NCI-H446 (cell line): ENCODE measurements at regions not wholly inside any gene's neighbourhood (a gene's known extent, or its start where the extent isn't known, plus 50 kb on each side); places are given as distances from the start of the nearest gene placed in this dataset.
"Not testable (repeated sequence)": the region's sequence is repeated elsewhere in the genome, so short reads cannot be mapped to it uniquely, and the experiment has no call there.

Experiments used
- DNase-seq, 2 experiments: peaks; one replicate each; lab custom pipeline; 2025; lab: John Stamatoyannopoulos, UW

GRCh38 chr13:37212826-37213225, 107.4 kb upstream of the CSNK1A1L start:
- no peak for DNase-seq

GRCh38 chr13:37211487-37211886, 106.0 kb upstream of the CSNK1A1L start:
- DNase-seq, result no peak

GRCh38 chr13:37209621-37210580, 104.4 kb upstream of the CSNK1A1L start:
- no peak for DNase-seq

- DNase-seq, result no peak
Observed at GRCh38 chr13:37207691-37208451, 102.4 kb upstream of the CSNK1A1L start.

- no peak for DNase-seq
Observed at GRCh38 chr13:37202264-37202663, 96.8 kb upstream of the CSNK1A1L start.

- DNase-seq, result no peak
Observed at GRCh38 chr13:37201081-37201480, 95.6 kb upstream of the CSNK1A1L start.

- DNase-seq, result no peak
Observed at GRCh38 chr13:37198629-37199028, 93.2 kb upstream of the CSNK1A1L start.

GRCh38 chr13:37195621-37196020, 90.2 kb upstream of the CSNK1A1L start:
- DNase-seq, result no peak

GRCh38 chr13:37194428-37194861, 89.0 kb upstream of the CSNK1A1L start:
- peak in 1 of 2 experiments; percentile 58 for DNase-seq

- DNase-seq, result no peak
Observed at GRCh38 chr13:37192956-37193355, 87.5 kb upstream of the CSNK1A1L start.

GRCh38 chr13:37187621-37188020, 82.2 kb upstream of the CSNK1A1L start:
- DNase-seq, result no peak

GRCh38 chr13:37187105-37187504, 81.6 kb upstream of the CSNK1A1L start:
- DNase-seq, result no peak

- DNase-seq, result no peak
Observed at GRCh38 chr13:37181620-37182019, 76.2 kb upstream of the CSNK1A1L start.

- peak in 1 of 2 experiments; percentile 10 for DNase-seq
Observed at GRCh38 chr13:37179645-37180044, 74.2 kb upstream of the CSNK1A1L start.

GRCh38 chr13:37177125-37177524, 71.7 kb upstream of the CSNK1A1L start:
- DNase-seq, result no peak

GRCh38 chr13:37175996-37176395, 70.5 kb upstream of the CSNK1A1L start:
- no peak for DNase-seq

GRCh38 chr13:37173214-37173613, 67.8 kb upstream of the CSNK1A1L start:
- DNase-seq, result no peak

- DNase-seq, result not testable (repeated sequence)
Observed at GRCh38 chr13:37172226-37172625, 66.8 kb upstream of the CSNK1A1L start.

GRCh38 chr13:37168926-37169325, 63.5 kb upstream of the CSNK1A1L start:
- DNase-seq, result peak in 1 of 2 experiments; percentile 52

- no peak for DNase-seq
Observed at GRCh38 chr13:37168151-37168550, 62.7 kb upstream of the CSNK1A1L start.

- DNase-seq, result no peak
Observed at GRCh38 chr13:37164635-37165034, 59.2 kb upstream of the CSNK1A1L start.

GRCh38 chr13:37163641-37164265, 58.3 kb upstream of the CSNK1A1L start:
- DNase-seq, result no peak
